ENCODE measurements at regions not wholly inside any gene's neighbourhood (a gene's known extent, or its start where the extent isn't known, plus 50 kb on each side); places are given as distances from the start of the nearest gene placed in this dataset.

DNA sequence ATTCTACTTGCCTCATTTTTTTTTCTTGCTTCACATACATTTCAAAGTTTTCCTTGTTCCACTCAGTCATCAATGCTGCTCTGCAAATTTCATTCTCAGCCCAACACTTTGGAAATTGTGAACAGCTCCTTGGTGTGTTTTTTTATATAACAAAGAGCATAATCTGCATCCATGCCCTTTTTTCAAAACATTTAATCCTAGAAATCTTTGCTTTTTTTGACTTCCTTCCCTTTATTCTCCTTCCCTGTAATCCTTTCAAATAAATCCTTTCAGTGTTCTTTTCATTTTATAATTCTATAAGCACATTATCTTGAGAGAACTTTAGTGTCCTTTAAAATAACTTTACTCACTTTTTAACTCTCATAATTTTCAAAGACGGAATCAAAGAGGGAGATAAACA lies 1150.8 kb downstream of the SI start:
- no peak for DNase-seq

GRCh38 chr3:163924600-163924999 lies 1153.7 kb downstream of the SI start:
- DNase-seq: peak; percentile 80

GRCh38 chr3:163919154-163919553 lies 1159.1 kb downstream of the SI start:
- no peak for DNase-seq

- peak; percentile 18 for DNase-seq
Observed at GRCh38 chr3:163916596-163917560, 1161.4 kb downstream of the SI start.

GRCh38 chr3:163915280-163915679 lies 1163.0 kb downstream of the SI start:
- DNase-seq: no peak

- DNase-seq: no peak
Observed at GRCh38 chr3:163914567-163914966, 1163.7 kb downstream of the SI start.

DNA sequence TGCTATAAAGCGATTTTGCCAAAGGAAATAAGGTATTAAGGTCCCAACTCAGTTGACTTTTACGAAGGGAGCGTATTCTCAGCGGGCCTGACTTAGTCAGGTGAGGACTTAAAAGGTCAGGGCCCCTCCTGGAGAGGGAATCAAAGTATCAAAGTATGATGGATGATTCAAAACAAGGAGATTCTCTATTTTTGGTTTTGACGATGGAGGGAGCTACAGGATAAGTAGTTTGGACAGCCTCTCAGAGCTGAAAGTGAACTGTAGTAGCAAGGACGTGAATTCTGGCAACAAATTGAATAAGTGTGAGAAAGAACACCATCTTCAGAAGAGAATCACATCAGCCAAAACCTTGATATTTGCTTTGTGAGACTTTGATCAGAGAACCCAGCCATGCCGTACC lies 1186.5 kb downstream of the SI start:
- no peak for DNase-seq

DNA sequence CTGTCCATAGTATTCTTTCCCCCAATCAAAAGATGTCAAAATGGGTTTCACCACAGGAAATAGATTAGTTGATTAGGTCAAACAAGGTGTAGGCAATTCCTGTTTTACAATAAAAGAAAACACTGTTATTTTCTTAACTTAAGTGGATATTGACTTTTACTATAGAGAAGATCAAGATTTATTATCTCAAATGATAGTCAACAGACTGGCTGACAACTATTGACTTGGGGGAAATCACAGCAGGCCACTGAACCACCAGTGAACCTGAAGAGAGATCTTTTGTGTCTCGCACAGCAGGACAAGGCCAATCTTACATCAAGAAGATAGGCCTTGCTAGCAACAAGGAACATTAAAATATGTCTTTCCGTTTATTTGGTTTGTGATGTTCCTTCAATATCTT lies 1187.6 kb downstream of the SI start:
- DNase-seq: no peak

DNA sequence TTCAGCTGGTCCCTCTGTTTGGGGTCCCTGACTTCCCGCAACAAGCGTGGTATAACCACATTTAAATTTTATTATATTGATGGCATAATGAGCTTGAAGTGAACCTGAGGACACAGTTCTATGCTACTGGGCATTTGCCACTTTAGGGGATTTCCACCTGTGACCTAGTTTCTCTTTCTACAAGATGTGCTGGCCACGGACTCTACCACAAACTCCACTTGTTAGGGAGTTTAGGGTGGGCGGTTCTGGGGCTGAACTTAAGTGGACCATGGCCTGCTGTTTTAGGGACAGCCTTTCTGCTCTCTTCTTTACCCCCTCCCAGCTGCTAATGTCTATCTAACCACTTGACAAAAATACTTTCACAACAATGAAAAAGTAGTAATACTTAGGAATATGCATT lies 1199.1 kb downstream of the SI start:
- DNase-seq: no peak

DNA sequence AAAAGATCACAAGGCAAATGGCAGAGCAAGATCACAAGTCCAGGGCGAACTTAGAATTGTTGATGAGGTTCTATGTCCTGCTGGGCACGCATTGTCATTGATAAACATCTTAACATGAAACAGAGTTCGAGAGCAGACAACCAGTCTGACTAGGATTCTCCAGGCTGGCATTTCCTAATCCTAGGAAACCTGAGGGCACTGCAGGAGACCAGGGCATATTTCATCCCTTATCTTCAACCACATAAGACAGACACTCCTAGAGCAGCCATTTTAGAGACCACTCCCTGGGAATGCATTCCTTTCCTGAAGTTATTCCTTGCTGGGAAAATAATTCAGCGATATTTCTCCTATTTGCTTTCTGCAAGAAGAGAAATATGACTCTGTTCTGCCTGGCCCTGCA lies 1199.9 kb downstream of the SI start:
- no peak for DNase-seq

DNA sequence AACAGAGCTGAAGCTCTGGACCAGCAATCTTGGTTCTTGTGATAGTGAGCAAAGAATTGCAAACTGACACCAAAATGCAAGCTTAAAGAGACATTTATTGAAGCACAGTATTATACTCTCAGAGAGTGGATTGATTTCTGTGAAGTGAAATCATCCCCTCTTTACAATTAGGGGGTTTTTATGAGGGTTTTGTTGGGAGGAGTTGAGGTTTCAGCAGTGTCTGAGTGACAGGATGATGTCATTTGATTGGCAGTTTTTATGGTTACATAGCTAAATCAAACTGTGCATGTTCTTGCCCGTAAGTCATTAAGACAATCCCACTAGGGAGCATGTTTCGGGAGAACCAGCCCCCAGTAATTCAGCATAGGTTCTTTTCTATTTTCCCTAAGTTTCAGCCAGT lies 1200.5 kb downstream of the SI start:
- no peak for DNase-seq

- no peak for DNase-seq
Observed at GRCh38 chr3:163863146-163863545, 1215.2 kb downstream of the SI start.

DNA sequence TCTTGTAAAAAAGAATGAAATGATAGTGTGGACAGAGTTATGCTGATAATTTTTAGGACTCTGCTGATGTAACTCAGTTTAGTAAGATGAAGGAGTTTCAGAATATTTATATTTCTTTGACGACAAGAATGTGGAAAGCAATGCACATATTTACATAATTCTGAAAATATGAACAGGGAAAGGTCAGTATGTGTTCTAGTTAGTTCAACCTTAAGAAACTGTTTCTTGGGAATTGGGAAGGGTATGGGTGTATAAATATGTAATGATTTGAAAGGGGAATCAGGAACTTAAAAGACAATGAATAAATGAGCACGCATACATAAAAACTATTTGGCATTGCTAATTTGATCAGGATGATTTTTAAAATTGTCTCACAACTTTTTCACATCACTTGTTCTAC lies 1226.1 kb downstream of the SI start:
- DNase-seq: no peak

DNA sequence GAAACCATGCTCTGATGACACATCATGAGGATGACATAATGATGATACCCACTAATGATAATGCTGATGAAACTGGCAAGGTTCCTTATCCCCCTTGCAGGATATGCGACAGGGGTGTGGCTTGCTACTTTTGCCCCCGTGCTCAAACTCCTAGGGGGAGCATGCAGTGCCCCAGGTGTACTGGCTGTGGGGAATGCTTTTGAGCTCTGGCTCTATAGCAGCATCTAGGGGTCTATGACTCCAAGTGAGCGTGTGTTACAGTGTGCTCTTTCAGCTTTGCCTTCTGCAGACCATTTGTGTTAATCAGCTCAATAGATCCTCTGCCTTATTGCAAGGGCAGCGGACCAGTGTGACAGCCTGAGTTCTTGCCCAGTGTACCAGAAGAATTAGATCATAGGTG lies 1239.5 kb downstream of the SI start:
- no peak for DNase-seq

GRCh38 chr3:163832547-163832946 lies 1245.7 kb downstream of the SI start:
- no peak for DNase-seq

DNA sequence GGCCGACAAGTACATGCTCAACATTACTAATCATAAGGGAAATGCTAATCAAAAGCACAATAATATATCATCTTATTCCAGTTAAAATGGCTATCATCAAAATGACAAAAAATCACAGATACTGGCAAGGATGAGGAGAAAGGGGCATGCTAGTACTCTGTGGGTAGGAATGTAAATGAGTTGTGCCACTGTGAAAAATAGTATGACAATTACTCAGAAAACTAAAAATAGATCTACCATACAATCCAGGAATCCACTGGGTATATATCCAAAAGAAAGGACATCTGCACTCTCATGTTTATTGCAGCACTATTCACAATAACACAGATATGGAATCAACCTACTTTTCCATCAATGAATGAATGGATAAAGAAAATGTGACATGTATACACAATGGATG lies 1256.5 kb downstream of the SI start:
- DNase-seq: no peak

GRCh38 chr3:163817015-163817414 lies 1261.3 kb downstream of the SI start:
- DNase-seq: no peak

GRCh38 chr3:163813935-163814334 lies 1264.4 kb downstream of the SI start:
- no peak for DNase-seq

DNA sequence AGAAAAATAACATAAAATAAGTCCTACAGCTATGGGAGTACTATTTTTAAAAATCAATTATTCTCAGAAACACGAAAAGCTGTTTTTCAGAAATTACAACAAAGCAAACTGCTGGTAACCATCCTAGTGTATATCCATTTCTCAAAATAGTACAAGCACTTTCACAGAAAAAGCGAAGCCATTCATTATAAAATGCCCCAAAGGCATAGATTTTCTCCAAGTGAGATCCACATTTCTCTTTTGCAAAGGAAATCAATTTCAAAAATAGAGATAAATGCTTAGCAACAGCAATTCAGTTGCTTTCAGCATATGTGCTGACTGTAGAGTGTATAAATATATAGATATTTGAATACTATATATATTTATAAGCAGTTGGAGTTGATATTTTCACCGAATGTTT lies 1266.3 kb downstream of the SI start:
- DNase-seq: no peak

GRCh38 chr3:163809540-163809993 lies 1268.7 kb downstream of the SI start:
- DNase-seq: no peak

DNA sequence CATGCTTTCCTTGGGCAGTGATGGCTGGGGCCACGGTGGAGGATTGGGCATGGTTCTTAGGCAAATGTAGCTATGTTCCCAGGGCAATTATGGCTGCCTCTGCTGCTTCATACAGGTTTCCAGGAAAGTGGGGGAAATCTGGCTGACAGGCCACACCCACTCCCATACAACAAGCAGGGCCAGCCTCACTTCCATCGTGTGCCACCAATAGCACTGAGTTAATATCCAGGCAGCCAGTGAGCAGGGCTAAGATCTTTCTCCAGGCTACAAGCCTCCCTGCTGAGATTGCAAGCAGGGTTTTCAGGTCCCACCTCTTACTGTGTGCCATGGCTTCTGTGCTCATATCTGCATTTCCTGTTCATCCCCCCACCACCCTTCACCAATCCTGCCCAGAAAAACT lies 1291.9 kb downstream of the SI start:
- DNase-seq: no peak

DNA sequence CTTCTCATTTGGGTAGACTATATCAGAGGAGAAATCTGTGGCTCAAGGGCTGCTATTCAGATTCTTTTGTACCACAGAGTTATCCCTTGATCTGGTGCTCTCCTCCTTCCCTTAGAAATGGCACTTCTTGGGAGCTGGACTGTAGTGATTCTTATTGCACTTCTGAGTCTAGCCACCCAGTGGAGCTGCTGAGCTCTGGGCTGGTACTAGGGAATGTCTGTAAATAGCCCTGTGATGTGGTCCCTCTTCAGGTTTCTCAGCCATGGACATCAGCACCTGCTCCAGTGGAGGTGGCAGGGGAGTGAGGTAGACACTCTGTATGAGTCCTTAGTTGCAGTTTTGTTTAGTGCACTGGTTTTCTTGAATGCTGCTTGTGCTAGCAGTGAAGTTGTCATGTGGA lies 1292.6 kb downstream of the SI start:
- no peak for DNase-seq

- DNase-seq: no peak
Observed at GRCh38 chr3:163779396-163780344, 1298.6 kb downstream of the SI start.

DNA sequence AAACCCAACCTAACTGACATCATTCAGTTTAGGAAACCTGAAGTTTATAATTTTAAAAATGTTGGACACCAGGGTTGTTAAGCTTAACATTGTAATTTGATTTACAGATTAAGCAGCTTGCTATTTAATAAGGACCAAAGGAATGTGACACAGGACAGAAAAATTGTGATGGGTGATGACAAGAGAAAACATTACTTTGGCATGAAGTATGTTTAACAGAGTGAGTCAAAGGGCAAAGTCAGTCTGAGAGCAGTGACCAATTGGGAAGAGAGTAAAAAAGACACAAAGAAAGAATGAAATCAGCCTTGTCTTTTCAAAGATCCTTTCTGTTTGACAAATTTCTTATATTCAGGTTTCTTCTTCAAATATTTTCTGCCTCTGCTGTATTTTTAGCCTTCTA lies 1301.6 kb downstream of the SI start:
- no peak for DNase-seq

Measured in NCI-H2029 treated with DMSO at 0.1 percent for 48 hours (cell line).